ENCODE measurements at regions not wholly inside any gene's neighbourhood (a gene's known extent, or its start where the extent isn't known, plus 50 kb on each side); places are given as distances from the start of the nearest gene placed in this dataset.

- TF ChIP-seq CTCF (IDR thresholded peaks at IDR 0.05) (no peak), POLR2A (IDR thresholded peaks at IDR 0.05) (no peak)
Observed at GRCh38 chr11:45546366-45546765, 119.1 kb downstream of the CHST1 start.

Measured in body of pancreas (tissue), 4 donors.